HG03565 (cell line): ENCODE measurements at regions not wholly inside any gene's neighbourhood (a gene's known extent, or its start where the extent isn't known, plus 50 kb on each side); places are given as distances from the start of the nearest gene placed in this dataset.
"Not testable (repeated sequence)": the region's sequence is repeated elsewhere in the genome, so short reads cannot be mapped to it uniquely, and the experiment has no call there.

Source experiments
- ATAC-seq: cut with Tn5 transposase; IDR thresholded peaks from one replicate; pipeline ENCODE4 v1.9.1; 2021; ENCODE audit warnings: mild to moderate bottlenecking, moderate library complexity; ENCODE audit not compliant: unreplicated experiment

- no peak for ATAC-seq
Observed at GRCh38 chr19:27972291-27973040, 1240.5 kb downstream of the UQCRFS1 start.

- no peak for ATAC-seq
Observed at GRCh38 chr19:27971869-27972268, 1241.1 kb downstream of the UQCRFS1 start.

- no peak for ATAC-seq
Observed at GRCh38 chr19:27971071-27971470, 1241.9 kb downstream of the UQCRFS1 start.

GRCh38 chr19:27966390-27966816 is 1246.5 kb downstream of the UQCRFS1 start:
- no peak for ATAC-seq

- no peak for ATAC-seq
Observed at GRCh38 chr19:27964185-27964584, 1248.8 kb downstream of the UQCRFS1 start.

- no peak for ATAC-seq
Observed at GRCh38 chr19:27962264-27962663, 1250.7 kb downstream of the UQCRFS1 start.

GRCh38 chr19:27955485-27956480 is 1257.2 kb downstream of the UQCRFS1 start:
- ATAC-seq = no peak

- not testable (repeated sequence) for ATAC-seq
Observed at GRCh38 chr19:27942607-27943006, 1270.3 kb downstream of the UQCRFS1 start.

GRCh38 chr19:27936139-27936538 is 1276.8 kb downstream of the UQCRFS1 start:
- no peak for ATAC-seq

GRCh38 chr19:27935669-27936068 is 1277.3 kb downstream of the UQCRFS1 start:
- ATAC-seq = no peak

- ATAC-seq = no peak
Observed at GRCh38 chr19:27929399-27929798, 1283.6 kb downstream of the UQCRFS1 start.

GRCh38 chr19:27925202-27925601 is 1287.7 kb downstream of the UQCRFS1 start:
- no peak for ATAC-seq

- no peak for ATAC-seq
Observed at GRCh38 chr19:27922970-27923369, 1290.0 kb downstream of the UQCRFS1 start.

- no peak for ATAC-seq
Observed at GRCh38 chr19:27920774-27921173, 1292.2 kb downstream of the UQCRFS1 start.

GRCh38 chr19:27918818-27919217 is 1294.1 kb downstream of the UQCRFS1 start:
- no peak for ATAC-seq

- no peak for ATAC-seq
Observed at GRCh38 chr19:27911122-27911898, 1301.6 kb downstream of the UQCRFS1 start.

- ATAC-seq = no peak
Observed at GRCh38 chr19:27909861-27910260, 1303.1 kb downstream of the UQCRFS1 start.

- ATAC-seq = no peak
Observed at GRCh38 chr19:27909185-27909840, 1303.6 kb downstream of the UQCRFS1 start.

GRCh38 chr19:27906081-27906480 is 1306.9 kb downstream of the UQCRFS1 start:
- ATAC-seq = no peak

GRCh38 chr19:27905074-27905473 is 1307.9 kb downstream of the UQCRFS1 start:
- ATAC-seq = no peak
